GM13977 (cell line): ENCODE measurements at regions not wholly inside any gene's neighbourhood (a gene's known extent, or its start where the extent isn't known, plus 50 kb on each side); places are given as distances from the start of the nearest gene placed in this dataset.
"Not testable (repeated sequence)": the region's sequence is repeated elsewhere in the genome, so short reads cannot be mapped to it uniquely, and the experiment has no call there.

Source experiments
- DNase-seq: peaks from one replicate; pipeline ENCODE4 v3.0.0; 2012; ENCODE audit warnings: low spot score
- in situ Hi-C: fragments of 300-500 bp; cut with MboI; formaldehyde crosslinking; loops from one replicate; pipeline ENCODE4 v1.12.0; 2022; ENCODE audit warnings: low sequenced_read_pairs, low pct_unique_long_range_greater_than_20kb, mixed read lengths, inconsistent platforms; ENCODE audit not compliant: unreplicated experiment
- TF ChIP-seq, protein P1 (sequence below): IDR thresholded peaks from 2 replicates; pipeline ENCODE4 v1.5.1; 2012; ENCODE audit warnings: mild to moderate bottlenecking, control low read depth; ENCODE audit not compliant: insufficient read depth; ENCODE audit errors: extremely low read depth, missing control alignments

DNA sequence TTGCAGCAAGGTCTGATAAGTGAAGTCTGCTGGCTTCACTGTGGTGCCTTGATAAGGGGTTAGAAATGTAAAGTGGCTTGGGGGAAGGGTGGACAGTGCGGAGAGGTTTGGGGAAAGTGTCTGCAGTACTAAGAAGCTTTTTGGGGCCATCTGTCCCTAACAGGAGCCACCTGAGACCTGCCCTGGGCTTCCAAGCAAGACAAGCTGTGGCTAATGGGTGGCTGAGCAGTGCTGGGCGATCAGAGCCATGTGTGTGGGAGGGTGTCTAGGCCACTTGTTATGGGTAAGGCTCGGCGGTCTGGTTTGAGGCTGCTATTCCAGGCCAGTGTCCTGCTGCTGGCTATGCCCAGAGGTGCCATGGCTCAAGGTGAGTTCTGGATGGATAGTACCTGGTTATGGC, 185.4 kb upstream of the MTMR8 start:
- TF ChIP-seq, protein P1, sequence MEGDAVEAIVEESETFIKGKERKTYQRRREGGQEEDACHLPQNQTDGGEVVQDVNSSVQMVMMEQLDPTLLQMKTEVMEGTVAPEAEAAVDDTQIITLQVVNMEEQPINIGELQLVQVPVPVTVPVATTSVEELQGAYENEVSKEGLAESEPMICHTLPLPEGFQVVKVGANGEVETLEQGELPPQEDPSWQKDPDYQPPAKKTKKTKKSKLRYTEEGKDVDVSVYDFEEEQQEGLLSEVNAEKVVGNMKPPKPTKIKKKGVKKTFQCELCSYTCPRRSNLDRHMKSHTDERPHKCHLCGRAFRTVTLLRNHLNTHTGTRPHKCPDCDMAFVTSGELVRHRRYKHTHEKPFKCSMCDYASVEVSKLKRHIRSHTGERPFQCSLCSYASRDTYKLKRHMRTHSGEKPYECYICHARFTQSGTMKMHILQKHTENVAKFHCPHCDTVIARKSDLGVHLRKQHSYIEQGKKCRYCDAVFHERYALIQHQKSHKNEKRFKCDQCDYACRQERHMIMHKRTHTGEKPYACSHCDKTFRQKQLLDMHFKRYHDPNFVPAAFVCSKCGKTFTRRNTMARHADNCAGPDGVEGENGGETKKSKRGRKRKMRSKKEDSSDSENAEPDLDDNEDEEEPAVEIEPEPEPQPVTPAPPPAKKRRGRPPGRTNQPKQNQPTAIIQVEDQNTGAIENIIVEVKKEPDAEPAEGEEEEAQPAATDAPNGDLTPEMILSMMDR = no peak
- in situ Hi-C loops = no loop called here
- no peak for DNase-seq

DNA sequence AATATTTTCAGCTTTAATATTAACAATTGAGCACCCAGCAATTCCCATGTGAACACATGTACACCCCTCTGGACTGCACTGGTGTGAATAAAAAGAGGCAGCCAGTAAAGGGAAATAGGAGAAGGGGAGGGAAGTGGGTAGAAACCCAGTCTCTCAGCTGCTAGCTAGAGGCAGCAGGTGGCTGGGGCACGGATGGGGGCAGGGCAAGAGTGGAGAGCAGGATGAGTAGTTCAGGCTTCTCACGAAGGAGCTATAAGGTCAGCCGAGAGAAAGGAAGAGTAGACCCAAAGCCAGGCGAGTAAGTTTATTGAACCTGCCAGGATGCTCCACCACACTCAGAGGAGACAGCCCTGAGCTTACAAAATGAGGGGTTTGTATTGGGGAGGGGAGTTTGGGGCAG, 184.8 kb upstream of the MTMR8 start:
- in situ Hi-C loops = no loop called here
- TF ChIP-seq, protein P1 = no peak
- DNase-seq = no peak

DNA sequence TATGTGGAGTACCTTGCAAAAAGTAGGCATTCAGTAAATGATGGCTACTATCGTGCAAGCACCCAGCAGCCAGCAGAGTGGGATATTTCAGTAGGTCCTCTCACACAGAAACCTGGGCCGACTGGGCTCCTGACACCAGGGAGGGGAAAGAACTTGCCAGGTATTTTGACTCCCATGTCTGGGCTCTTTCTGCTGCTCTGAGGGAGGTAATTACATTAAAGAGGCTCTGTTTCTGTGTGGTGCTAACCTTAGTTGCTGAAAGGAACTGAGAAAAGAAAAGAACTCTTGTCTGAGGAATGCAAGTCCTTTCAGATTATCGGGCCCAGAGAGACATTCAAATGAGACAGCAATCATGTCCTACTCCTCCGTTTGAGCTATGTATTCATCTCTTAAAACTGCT, 175.8 kb upstream of the MTMR8 start:
- DNase-seq = no peak
- TF ChIP-seq, protein P1 = no peak
- in situ Hi-C loops = no loop called here

DNA sequence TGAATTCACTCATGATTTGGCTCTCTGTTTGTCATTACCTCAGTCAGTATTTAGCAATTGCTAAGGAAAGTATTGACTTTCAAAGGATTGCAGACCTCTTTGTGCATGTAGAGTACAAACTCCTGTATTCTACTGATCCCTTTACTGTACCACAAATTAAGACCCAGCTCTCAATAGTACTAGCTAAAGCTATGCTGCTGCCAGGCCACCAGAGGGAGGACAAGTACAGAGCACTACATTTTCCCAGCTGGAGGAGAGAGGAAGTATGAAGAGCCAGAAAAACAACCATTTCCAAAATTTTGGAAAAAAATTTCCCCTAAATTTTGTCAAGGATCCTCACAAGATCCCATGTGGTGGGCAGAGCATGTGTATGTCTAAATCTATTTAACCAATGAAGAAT, 175.0 kb upstream of the MTMR8 start:
- no peak for DNase-seq
- in situ Hi-C loops = no loop called here
- TF ChIP-seq, protein P1 = peak; percentile 17

DNA sequence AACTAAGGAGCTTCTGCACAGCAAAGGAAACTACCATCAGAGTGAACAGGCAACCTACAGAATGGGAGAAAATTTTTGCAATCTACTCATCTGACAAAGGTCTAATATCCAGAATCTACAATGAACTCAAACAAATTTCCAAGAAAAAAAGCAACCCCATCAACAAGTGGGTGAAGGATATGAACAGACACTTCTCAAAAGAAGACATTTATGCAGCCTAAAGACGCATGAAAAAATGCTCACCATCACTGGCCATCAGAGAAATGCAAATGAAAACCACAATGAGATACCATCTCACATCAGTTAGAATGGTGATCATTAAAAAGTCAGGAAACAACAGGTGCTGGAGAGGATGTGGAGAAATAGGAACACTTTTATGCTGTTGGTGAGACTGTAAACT, 170.1 kb upstream of the MTMR8 start:
- in situ Hi-C loops, DNase-seq: not testable (repeated sequence)

DNA sequence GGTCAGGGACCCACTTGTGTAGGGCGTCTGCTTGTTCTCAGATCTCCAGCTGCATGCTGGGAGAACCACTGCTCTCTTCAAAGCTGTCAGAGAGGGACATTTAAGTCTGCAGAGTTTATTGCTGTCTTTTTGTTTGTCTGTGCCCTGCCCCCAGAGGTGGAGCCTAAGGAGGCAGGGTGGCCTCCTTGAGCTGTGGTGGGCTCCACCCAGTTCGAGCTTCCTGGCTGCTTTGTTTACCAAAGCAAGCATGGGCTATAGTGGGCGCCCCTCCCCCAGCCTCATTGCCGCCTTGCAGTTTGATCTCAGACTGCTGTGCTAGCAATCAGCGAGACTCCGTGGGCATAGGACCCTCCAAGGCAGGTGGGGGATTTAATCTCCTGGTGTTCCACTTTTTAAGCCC, 154.0 kb upstream of the MTMR8 start:
- in situ Hi-C loops, DNase-seq: not testable (repeated sequence)

DNA sequence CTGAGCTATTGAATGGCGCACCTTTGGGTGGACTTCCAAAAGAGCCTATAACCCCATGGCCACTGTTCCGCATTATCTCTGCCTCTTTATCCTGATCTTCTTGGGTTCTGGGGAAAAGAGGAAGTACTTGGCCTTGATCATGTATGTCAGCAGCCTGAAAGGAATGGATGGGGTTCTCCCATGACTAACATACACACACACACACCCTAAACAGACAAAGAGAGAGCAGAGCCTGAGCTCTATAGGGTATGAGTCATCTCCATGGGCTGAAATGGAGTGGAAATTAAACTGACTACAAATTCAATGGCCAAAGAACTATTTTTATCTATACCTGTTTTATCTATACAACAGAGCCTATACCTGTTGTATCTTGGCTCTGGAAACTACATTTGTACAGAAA, 141.5 kb upstream of the MTMR8 start:
- DNase-seq = no peak
- TF ChIP-seq, protein P1 = no peak
- in situ Hi-C loops = no loop called here
